Osteocyte (in vitro differentiated cells): ENCODE measurements at regions not wholly inside any gene's neighbourhood (a gene's known extent, or its start where the extent isn't known, plus 50 kb on each side); places are given as distances from the start of the nearest gene placed in this dataset.

Source experiments
- DNase-seq: peaks from one replicate; pipeline ENCODE4 v3.0.0; 2021; ENCODE audit warnings: mixed read lengths; ENCODE audit not compliant: unreplicated experiment; ENCODE audit errors: extremely low spot score
- H3K27ac Mint-ChIP-seq: one replicate; pipeline ENCODE4 v1.8.0; 2021; ENCODE audit warnings: mild to moderate bottlenecking, mixed read lengths; ENCODE audit not compliant: unreplicated experiment
- H3K27me3 Mint-ChIP-seq: one replicate; pipeline ENCODE4 v1.8.0; 2021; ENCODE audit warnings: mixed read lengths; ENCODE audit not compliant: unreplicated experiment
- H3K36me3 Mint-ChIP-seq: one replicate; pipeline ENCODE4 v1.8.0; 2021; ENCODE audit warnings: mixed read lengths; ENCODE audit not compliant: unreplicated experiment
- H3K4me1 Mint-ChIP-seq: one replicate; pipeline ENCODE4 v1.8.0; 2021; ENCODE audit warnings: mixed read lengths; ENCODE audit not compliant: unreplicated experiment
- H3K4me3 Mint-ChIP-seq: one replicate; pipeline ENCODE4 v1.8.0; 2021; ENCODE audit warnings: mild to moderate bottlenecking, moderate library complexity, mixed read lengths; ENCODE audit not compliant: unreplicated experiment
- H3K9me3 Mint-ChIP-seq: one replicate; pipeline ENCODE4 v1.8.0; 2021; ENCODE audit warnings: mixed read lengths; ENCODE audit not compliant: unreplicated experiment
- CTCF ChIP-seq: fragments of 200-600 bp; sonication (generic); IDR thresholded peaks from 2 replicates; pipeline ENCODE4 v1.5.0; 2021; ENCODE audit warnings: antibody characterized with exemption, mild to moderate bottlenecking, moderate library complexity

- TF ChIP-seq CTCF, result peak; percentile 19
- Mint-ChIP-seq H3K27ac (no peak overlapping the region), H3K4me3 (no peak overlapping the region), H3K9me3 (no peaks in the 10 kb centered on the region), H3K36me3 (no peaks in the 10 kb centered on the region), H3K4me1 (no peaks in the 10 kb centered on the region), H3K27me3 (peaks cover 26% of the 10 kb centered on the region)
- no peak for DNase-seq
Observed at GRCh38 chr19:31402529-31403316, 53.5 kb upstream of the TSHZ3 start.

GRCh38 chr19:31406106-31406505 lies 56.9 kb upstream of the TSHZ3 start:
- no peaks in the 10 kb centered on the region for H3K9me3 Mint-ChIP-seq

GRCh38 chr19:31408460-31409124 lies 59.4 kb upstream of the TSHZ3 start:
- DNase-seq, result no peak
- Mint-ChIP-seq H3K36me3 (no peaks in the 10 kb centered on the region), H3K27me3 (peaks cover 6% of the 10 kb centered on the region), H3K27ac (no peak overlapping the region), H3K4me1 (peaks cover 6% of the 10 kb centered on the region), H3K9me3 (no peaks in the 10 kb centered on the region), H3K4me3 (no peak overlapping the region)
- TF ChIP-seq CTCF, result no peak

More at GRCh38 chr19:31406106-31406505, 56.9 kb upstream of the TSHZ3 start:
- Mint-ChIP-seq H3K36me3 (no peaks in the 10 kb centered on the region), H3K27me3 (peaks cover 9% of the 10 kb centered on the region), H3K27ac (no peak overlapping the region), H3K4me1 (peaks cover 6% of the 10 kb centered on the region), H3K4me3 (no peak overlapping the region)
- no peak for DNase-seq
- TF ChIP-seq CTCF, result no peak

GRCh38 chr19:31413353-31413752 lies 64.1 kb upstream of the TSHZ3 start:
- Mint-ChIP-seq H3K36me3 (no peaks in the 10 kb centered on the region), H3K27ac (no peak overlapping the region), H3K27me3 (peaks cover 13% of the 10 kb centered on the region), H3K4me3 (no peak overlapping the region), H3K4me1 (peaks cover 6% of the 10 kb centered on the region), H3K9me3 (no peaks in the 10 kb centered on the region)
- DNase-seq, result no peak
- no peak for TF ChIP-seq CTCF

- no peaks in the 10 kb centered on the region for H3K9me3 Mint-ChIP-seq
- H3K27me3 Mint-ChIP-seq, result peaks cover 16% of the 10 kb centered on the region
- no peak overlapping the region for H3K27ac Mint-ChIP-seq
- H3K36me3 Mint-ChIP-seq, result no peaks in the 10 kb centered on the region
- H3K4me3 Mint-ChIP-seq, result no peak overlapping the region
- H3K4me1 Mint-ChIP-seq, result no peaks in the 10 kb centered on the region
- no peak for DNase-seq
- TF ChIP-seq CTCF, result no peak
Observed at GRCh38 chr19:31415322-31415721, 66.1 kb upstream of the TSHZ3 start.
